Subcutaneous abdominal adipose tissue (tissue), 5 donors: ENCODE measurements at regions not wholly inside any gene's neighbourhood (a gene's known extent, or its start where the extent isn't known, plus 50 kb on each side); places are given as distances from the start of the nearest gene placed in this dataset.

Experiments used
- H3K27ac ChIP-seq: one replicate; pipeline ENCODE4 v1.7.0; 2013; ENCODE audit warnings: low read depth, mild to moderate bottlenecking, inconsistent platforms, low read length, moderate library complexity
- H3K27me3 ChIP-seq, 5 donors: one replicate each; pipeline ENCODE4 v1.7.0; 2013; ENCODE audit warnings: low read length in 5 of 5, inconsistent platforms in 1 of 5; ENCODE audit not compliant: control insufficient read depth in 5 of 5, insufficient read depth in 4 of 5
- H3K36me3 ChIP-seq, 5 donors: one replicate each; pipeline ENCODE4 v1.7.0; 2013; ENCODE audit warnings: low read length in 5 of 5; ENCODE audit not compliant: control insufficient read depth in 5 of 5, insufficient read depth in 5 of 5
- H3K4me1 ChIP-seq, 5 donors: one replicate each; pipeline ENCODE4 v1.7.0; 2013; ENCODE audit warnings: low read length in 5 of 5, mild to moderate bottlenecking in 3 of 5, moderate library complexity in 1 of 5; ENCODE audit not compliant: control insufficient read depth in 5 of 5, insufficient read depth in 5 of 5
- H3K4me3 ChIP-seq, 5 donors: one replicate each; pipeline ENCODE4 v1.7.0; 2013; ENCODE audit warnings: low read length in 5 of 5, low read depth in 1 of 5
- H3K9ac ChIP-seq, 5 donors: one replicate each; pipeline ENCODE4 v1.7.0; 2013; ENCODE audit warnings: low read length in 5 of 5, mild to moderate bottlenecking in 4 of 5, moderate library complexity in 3 of 5
- H3K9me3 ChIP-seq, 5 donors: one replicate each; pipeline ENCODE4 v1.7.0; 2013; ENCODE audit warnings: low read length in 5 of 5; ENCODE audit not compliant: control insufficient read depth in 5 of 5
- donor health status: healthy.
- donor health status: healthy.
- donor health status: healthy.
- donor health status: healthy.
- donor health status: healthy.

DNA sequence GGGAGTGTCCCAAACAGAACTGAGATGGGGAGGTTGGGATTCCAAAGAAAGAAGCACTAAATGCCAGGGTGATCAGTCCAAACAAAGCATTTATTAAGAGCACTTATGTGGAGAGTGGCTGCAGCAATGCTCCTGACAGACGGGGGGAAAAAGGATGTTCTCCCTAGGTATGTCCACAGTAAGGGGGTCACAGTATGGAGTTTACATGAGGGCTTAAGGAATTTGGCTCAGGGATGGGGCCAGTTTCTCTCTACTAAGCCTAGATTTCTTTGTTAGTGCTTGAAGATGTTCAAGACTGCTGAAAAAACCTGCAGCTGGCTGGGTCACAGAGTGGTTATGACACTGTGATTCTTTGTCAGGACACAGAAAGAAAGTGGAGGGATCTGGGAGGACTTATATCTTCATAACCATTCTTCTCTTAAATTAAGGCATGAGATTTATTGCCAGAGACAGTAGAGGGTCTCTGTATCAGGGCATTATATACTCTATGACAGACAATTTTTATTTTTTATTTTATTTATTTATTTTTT lies 1468.0 kb downstream of the C4orf33 start:
- Histone ChIP-seq H3K27me3 (no peaks in the 10 kb centered on the region), H3K36me3 (no peaks in the 10 kb centered on the region), H3K4me3 (peak overlapping the region; percentile 35 to 58 (median 47)), H3K4me1 (peaks cover 0 to 10% (median 8%) of the 10 kb centered on the region in 5 donors), H3K9ac (peak overlapping the region in 1 of 5 donors; percentile 21), H3K9me3 (peaks cover 0 to 5% (median 0%) of the 10 kb centered on the region in 5 donors), H3K27ac (no peak overlapping the region)

GRCh38 chr4:130568746-130569145 lies 1472.8 kb downstream of the C4orf33 start:
- Histone ChIP-seq H3K4me1 (peaks cover 0 to 3% (median 3%) of the 10 kb centered on the region in 5 donors), H3K36me3 (no peaks in the 10 kb centered on the region), H3K4me3 (no peak overlapping the region), H3K27me3 (no peaks in the 10 kb centered on the region), H3K9me3 (peaks cover 0 to 6% (median 0%) of the 10 kb centered on the region in 5 donors), H3K9ac (no peak overlapping the region), H3K27ac (no peak overlapping the region)

GRCh38 chr4:130573742-130574141 lies 1477.8 kb downstream of the C4orf33 start:
- H3K4me3 ChIP-seq: no peak overlapping the region

GRCh38 chr4:130574215-130574614 lies 1478.3 kb downstream of the C4orf33 start:
- Histone ChIP-seq H3K4me1 (peaks cover 0 to 6% (median 0%) of the 10 kb centered on the region in 5 donors), H3K9me3 (no peaks in the 10 kb centered on the region), H3K27me3 (no peaks in the 10 kb centered on the region), H3K4me3 (no peak overlapping the region), H3K27ac (no peak overlapping the region), H3K36me3 (no peaks in the 10 kb centered on the region), H3K9ac (no peak overlapping the region)

More at GRCh38 chr4:130573742-130574141, 1477.8 kb downstream of the C4orf33 start:
- no peaks in the 10 kb centered on the region for H3K27me3 ChIP-seq
- H3K36me3 ChIP-seq: no peaks in the 10 kb centered on the region
- no peak overlapping the region for H3K9ac ChIP-seq
- no peak overlapping the region for H3K27ac ChIP-seq
- peaks cover 0 to 3% (median 0%) of the 10 kb centered on the region in 5 donors for H3K9me3 ChIP-seq
- H3K4me1 ChIP-seq: peaks cover 0 to 6% (median 0%) of the 10 kb centered on the region in 5 donors

DNA sequence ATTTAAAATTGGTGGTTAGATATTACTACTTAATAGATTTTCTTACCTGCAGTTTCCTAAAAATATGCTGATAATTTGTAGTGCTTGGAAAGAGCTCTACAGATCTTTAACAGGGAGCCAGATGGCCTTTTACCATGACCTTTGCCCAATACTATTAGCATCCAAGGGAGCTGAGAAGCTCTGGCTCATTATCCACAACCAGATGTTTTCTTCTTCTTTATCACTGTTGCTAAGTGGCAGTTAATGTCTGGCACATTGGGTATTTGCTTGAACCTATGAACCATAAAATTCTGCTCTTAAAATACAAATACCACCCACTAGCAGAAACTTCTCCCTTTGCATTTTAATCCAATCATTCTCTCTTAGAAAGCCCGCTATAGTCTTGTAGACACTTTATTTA lies 1480.3 kb downstream of the C4orf33 start:
- Histone ChIP-seq H3K27me3 (no peaks in the 10 kb centered on the region), H3K27ac (no peak overlapping the region), H3K9me3 (no peaks in the 10 kb centered on the region), H3K4me3 (no peak overlapping the region), H3K36me3 (no peaks in the 10 kb centered on the region), H3K9ac (no peak overlapping the region), H3K4me1 (peaks cover 0 to 6% (median 0%) of the 10 kb centered on the region in 5 donors)

- Histone ChIP-seq H3K27ac (no peak overlapping the region), H3K9ac (no peak overlapping the region), H3K36me3 (no peaks in the 10 kb centered on the region), H3K4me1 (no peaks in the 10 kb centered on the region), H3K27me3 (no peaks in the 10 kb centered on the region), H3K9me3 (no peaks in the 10 kb centered on the region), H3K4me3 (no peak overlapping the region)
Measured at GRCh38 chr4:130591091-130591490, 1495.1 kb downstream of the C4orf33 start.

DNA sequence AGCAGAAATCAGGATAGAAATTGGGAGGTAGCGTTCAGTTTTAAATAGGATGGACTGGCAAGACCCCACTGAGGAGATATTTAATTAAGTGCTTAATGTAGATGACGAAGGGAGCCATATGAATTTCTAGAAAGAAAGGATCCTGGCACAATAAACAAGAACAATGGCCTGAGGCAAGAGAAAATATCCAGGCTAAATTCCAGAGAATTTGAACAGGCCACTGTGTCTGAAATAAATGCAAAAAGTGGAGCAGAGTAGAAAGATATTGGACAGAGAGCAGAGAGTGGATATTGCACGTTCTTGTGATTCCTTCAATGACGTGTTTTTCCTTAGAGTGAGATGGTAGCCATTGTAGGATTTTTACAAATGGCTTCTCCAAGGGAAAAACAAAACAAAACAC lies 1504.8 kb downstream of the C4orf33 start:
- H3K4me3 ChIP-seq: no peak overlapping the region
- H3K4me1 ChIP-seq: no peaks in the 10 kb centered on the region
- H3K27me3 ChIP-seq: no peaks in the 10 kb centered on the region
- no peak overlapping the region for H3K27ac ChIP-seq
- no peaks in the 10 kb centered on the region for H3K9me3 ChIP-seq
- no peak overlapping the region for H3K9ac ChIP-seq
- no peaks in the 10 kb centered on the region for H3K36me3 ChIP-seq

DNA sequence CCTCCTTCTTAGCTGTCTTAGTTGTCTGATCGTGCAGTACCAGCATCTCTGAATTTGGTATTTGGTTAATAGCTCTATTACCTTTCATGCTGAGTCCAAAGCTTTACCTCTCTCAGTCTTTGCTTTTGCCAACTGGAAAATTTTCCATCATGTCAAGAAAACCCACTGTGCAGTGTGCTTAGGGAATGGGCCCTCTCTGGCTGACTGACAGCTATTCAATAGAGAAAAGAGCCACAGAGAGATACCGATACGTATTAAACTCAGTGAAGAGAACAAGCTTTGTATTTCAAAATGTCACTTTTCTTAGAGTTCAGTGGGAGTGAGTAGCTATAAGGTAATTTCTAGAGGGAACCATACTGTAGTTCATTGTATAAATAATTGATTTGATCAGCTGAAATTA lies 1507.1 kb downstream of the C4orf33 start:
- Histone ChIP-seq H3K4me1 (no peaks in the 10 kb centered on the region), H3K4me3 (no peak overlapping the region), H3K9ac (no peak overlapping the region), H3K36me3 (no peaks in the 10 kb centered on the region), H3K27ac (no peak overlapping the region), H3K27me3 (no peaks in the 10 kb centered on the region), H3K9me3 (no peaks in the 10 kb centered on the region)

DNA sequence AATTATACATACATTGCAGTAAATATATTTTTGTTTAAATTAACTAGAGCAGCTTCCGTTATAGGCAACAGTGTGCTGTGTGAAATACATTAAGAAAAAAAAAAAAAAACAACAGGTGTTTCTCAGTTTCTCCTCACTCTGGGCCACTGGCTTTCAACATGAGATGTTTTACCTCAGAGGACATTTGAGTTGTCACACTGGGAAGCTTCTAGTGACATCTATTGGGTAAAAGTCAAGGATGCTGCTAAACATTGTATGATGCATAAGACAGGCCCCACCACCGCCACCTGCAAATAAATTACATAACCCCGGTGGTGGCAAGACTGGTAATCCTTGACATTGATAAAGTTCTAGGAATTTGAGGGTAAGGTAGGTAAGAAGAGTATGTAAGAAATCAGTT lies 1512.2 kb downstream of the C4orf33 start:
- Histone ChIP-seq H3K9ac (no peak overlapping the region), H3K36me3 (no peaks in the 10 kb centered on the region), H3K4me1 (no peaks in the 10 kb centered on the region), H3K27me3 (no peaks in the 10 kb centered on the region), H3K9me3 (no peaks in the 10 kb centered on the region), H3K4me3 (no peak overlapping the region), H3K27ac (no peak overlapping the region)

- Histone ChIP-seq H3K36me3 (no peaks in the 10 kb centered on the region), H3K9ac (no peak overlapping the region), H3K4me1 (no peaks in the 10 kb centered on the region)
Measured at GRCh38 chr4:130628531-130628930, 1532.6 kb downstream of the C4orf33 start.

More at GRCh38 chr4:130628531-130628930, 1532.6 kb downstream of the C4orf33 start:
- Histone ChIP-seq H3K4me3 (no peak overlapping the region), H3K9me3 (peaks cover 0 to 8% (median 0%) of the 10 kb centered on the region in 5 donors), H3K27ac (no peak overlapping the region), H3K27me3 (no peaks in the 10 kb centered on the region)
